ENCODE measurements at regions not wholly inside any gene's neighbourhood (a gene's known extent, or its start where the extent isn't known, plus 50 kb on each side); places are given as distances from the start of the nearest gene placed in this dataset.

- no peak for TF ChIP-seq CTCF (IDR thresholded peaks at IDR 0.05; ENCODE audit: extremely low read depth in 1 of 2, insufficient read depth in 1 of 2, low read depth in 1 of 2, low read length in 2 of 2)
- TF ChIP-seq POLR2AphosphoS5 (IDR thresholded peaks at IDR 0.05; ENCODE audit: insufficient read depth, low read depth, low read length) = no peak
- TF ChIP-seq EZH2 (IDR thresholded peaks at IDR 0.05; ENCODE audit: borderline replicate concordance, low read depth, low read length, severe bottlenecking) = no peak
Observed at GRCh38 chr4:57199267-57199666, 89.1 kb upstream of the IGFBP7 start.

Measured in endothelial cell of umbilical vein (primary cell).